ENCODE measurements at regions not wholly inside any gene's neighbourhood (a gene's known extent, or its start where the extent isn't known, plus 50 kb on each side); places are given as distances from the start of the nearest gene placed in this dataset.
A peak's percentile ranks its signal among the peaks of the same experiment; 100 is the strongest.
"Not testable (repeated sequence)": the region's sequence is repeated elsewhere in the genome, so short reads cannot be mapped to it uniquely, and the experiment has no call there.

GRCh38 chr5:101783241-101784013 is 512.7 kb downstream of the SLCO4C1 start:
- Histone ChIP-seq H3K4me3 (peak overlapping the region in 1 of 4 donors; percentile 23), H3K4me1 (no peaks in the 10 kb centered on the region), H3K36me3 (no peaks in the 10 kb centered on the region), H3K27ac (no peak overlapping the region), H3K27me3 (no peaks in the 10 kb centered on the region), H3K9me3 (no peaks in the 10 kb centered on the region)
- in situ Hi-C loops (cut with MboI; ENCODE audit: low sequenced_read_pairs in 4 of 4) = no loop called here
- TF ChIP-seq CTCF (IDR thresholded peaks at IDR 0.05 in 4 of 5, conservative IDR thresholded peaks at IDR 0.05 in 1 of 5) = no peak
- intact Hi-C loops (cut with DNase I; ENCODE audit: low total_unique reads) = no loop called here
- ATAC-seq (no peak), DNase-seq (no peak)

- Histone ChIP-seq H3K27me3 (no peaks in the 10 kb centered on the region), H3K4me3 (no peak overlapping the region), H3K36me3 (no peaks in the 10 kb centered on the region), H3K4me1 (no peaks in the 10 kb centered on the region), H3K9me3 (no peaks in the 10 kb centered on the region), H3K27ac (no peak overlapping the region)
- intact Hi-C loops (cut with DNase I; ENCODE audit: low total_unique reads) = no loop called here
- TF ChIP-seq POLR2A (IDR thresholded peaks at IDR 0.05) = no peak
- TF ChIP-seq CTCF (IDR thresholded peaks at IDR 0.05 in 4 of 5, conservative IDR thresholded peaks at IDR 0.05 in 1 of 5) = no peak
- ATAC-seq (no peak), DNase-seq (no peak)
- in situ Hi-C loops (cut with MboI; ENCODE audit: low sequenced_read_pairs in 4 of 4) = no loop called here
Measured at GRCh38 chr5:101782352-101783103, 513.6 kb downstream of the SLCO4C1 start.

- Histone ChIP-seq H3K9me3 (no peaks in the 10 kb centered on the region), H3K4me3 (no peak overlapping the region), H3K27ac (no peak overlapping the region), H3K27me3 (no peaks in the 10 kb centered on the region), H3K36me3 (no peaks in the 10 kb centered on the region), H3K4me1 (no peaks in the 10 kb centered on the region)
- DNase-seq (no peak), ATAC-seq (no peak)
- intact Hi-C loops (cut with DNase I; ENCODE audit: low total_unique reads) = no loop called here
- in situ Hi-C loops (cut with MboI; ENCODE audit: low sequenced_read_pairs in 4 of 4) = no loop called here
- TF ChIP-seq POLR2A (IDR thresholded peaks at IDR 0.05) (no peak), CTCF (IDR thresholded peaks at IDR 0.05 in 4 of 5, conservative IDR thresholded peaks at IDR 0.05 in 1 of 5) (no peak)
Measured at GRCh38 chr5:101751105-101751504, 545.0 kb downstream of the SLCO4C1 start.

- intact Hi-C loops (cut with DNase I; ENCODE audit: low total_unique reads); H3K27ac ChIP-seq; DNase-seq; H3K4me1 ChIP-seq; H3K36me3 ChIP-seq; in situ Hi-C loops (cut with MboI; ENCODE audit: low sequenced_read_pairs in 4 of 4); H3K27me3 ChIP-seq; H3K9me3 ChIP-seq; H3K4me3 ChIP-seq; ATAC-seq: not testable (repeated sequence)
Measured at GRCh38 chr5:101743000-101743399, 553.1 kb downstream of the SLCO4C1 start.

- H3K27ac ChIP-seq = no peak overlapping the region
- H3K27me3 ChIP-seq = no peaks in the 10 kb centered on the region
- H3K4me1 ChIP-seq = no peaks in the 10 kb centered on the region
- intact Hi-C loops (cut with DNase I; ENCODE audit: low total_unique reads) = no loop called here
- no peak for ATAC-seq
- TF ChIP-seq CTCF (IDR thresholded peaks at IDR 0.05 in 4 of 5, conservative IDR thresholded peaks at IDR 0.05 in 1 of 5) = no peak
- TF ChIP-seq POLR2A (IDR thresholded peaks at IDR 0.05) = no peak
- in situ Hi-C loops (cut with MboI; ENCODE audit: low sequenced_read_pairs in 4 of 4) = no loop called here
- H3K4me3 ChIP-seq = no peak overlapping the region
- no peaks in the 10 kb centered on the region for H3K36me3 ChIP-seq
- H3K9me3 ChIP-seq = no peaks in the 10 kb centered on the region
- DNase-seq = no peak
Measured at GRCh38 chr5:101728933-101729332, 567.2 kb downstream of the SLCO4C1 start.
